ENCODE measurements at regions not wholly inside any gene's neighbourhood (a gene's known extent, or its start where the extent isn't known, plus 50 kb on each side); places are given as distances from the start of the nearest gene placed in this dataset.

- Histone ChIP-seq H3K4me1 (no peaks in the 10 kb centered on the region), H3K27ac (no peak overlapping the region), H3K9me3 (no peaks in the 10 kb centered on the region), H3K27me3 (no peaks in the 10 kb centered on the region), H3K36me3 (no peaks in the 10 kb centered on the region), H3K4me3 (no peak overlapping the region)
- ATAC-seq (ENCODE audit: low FRiP score in 2 of 2) (no peak), DNase-seq (no peak)
- TF ChIP-seq EP300 (IDR thresholded peaks at IDR 0.05), result no peak
- TF ChIP-seq POLR2A (IDR thresholded peaks at IDR 0.05), result no peak
- WGBS, 2 donors, result 61 to 73% methylated on average over 1 of the region's 1 CpG
Measured at GRCh38 chr4:32341342-32341741, 1621.2 kb downstream of the PCDH7 start.

DNA sequence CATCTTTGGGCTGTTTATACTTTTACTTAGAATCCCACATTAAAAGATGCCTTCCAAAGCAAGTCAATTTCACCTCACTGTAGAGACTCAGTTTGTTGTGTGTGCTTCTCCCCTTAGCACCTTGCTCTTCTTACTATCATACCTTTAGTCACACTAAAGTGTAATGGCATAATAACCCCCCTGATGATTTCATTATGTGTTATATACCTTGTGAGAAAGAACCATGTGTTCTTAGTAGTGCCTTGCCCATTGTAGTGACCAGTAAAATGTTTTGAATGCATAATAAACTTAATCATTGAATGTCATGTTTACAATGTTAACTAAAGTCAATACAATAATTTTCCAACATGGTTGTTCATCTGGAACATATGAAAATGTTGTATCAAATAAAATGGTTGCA lies 1621.9 kb downstream of the PCDH7 start:
- Histone ChIP-seq H3K27me3 (no peaks in the 10 kb centered on the region), H3K36me3 (no peaks in the 10 kb centered on the region), H3K27ac (no peak overlapping the region), H3K9me3 (no peaks in the 10 kb centered on the region), H3K4me3 (no peak overlapping the region), H3K4me1 (no peaks in the 10 kb centered on the region)
- no peak for DNase-seq
- no peak for ATAC-seq (ENCODE audit: low FRiP score in 2 of 2)
- TF ChIP-seq POLR2AphosphoS5 (IDR thresholded peaks at IDR 0.05) (no peak), POLR2A (IDR thresholded peaks at IDR 0.05) (no peak), EP300 (IDR thresholded peaks at IDR 0.05) (no peak)
- TF ChIP-seq, protein P1, sequence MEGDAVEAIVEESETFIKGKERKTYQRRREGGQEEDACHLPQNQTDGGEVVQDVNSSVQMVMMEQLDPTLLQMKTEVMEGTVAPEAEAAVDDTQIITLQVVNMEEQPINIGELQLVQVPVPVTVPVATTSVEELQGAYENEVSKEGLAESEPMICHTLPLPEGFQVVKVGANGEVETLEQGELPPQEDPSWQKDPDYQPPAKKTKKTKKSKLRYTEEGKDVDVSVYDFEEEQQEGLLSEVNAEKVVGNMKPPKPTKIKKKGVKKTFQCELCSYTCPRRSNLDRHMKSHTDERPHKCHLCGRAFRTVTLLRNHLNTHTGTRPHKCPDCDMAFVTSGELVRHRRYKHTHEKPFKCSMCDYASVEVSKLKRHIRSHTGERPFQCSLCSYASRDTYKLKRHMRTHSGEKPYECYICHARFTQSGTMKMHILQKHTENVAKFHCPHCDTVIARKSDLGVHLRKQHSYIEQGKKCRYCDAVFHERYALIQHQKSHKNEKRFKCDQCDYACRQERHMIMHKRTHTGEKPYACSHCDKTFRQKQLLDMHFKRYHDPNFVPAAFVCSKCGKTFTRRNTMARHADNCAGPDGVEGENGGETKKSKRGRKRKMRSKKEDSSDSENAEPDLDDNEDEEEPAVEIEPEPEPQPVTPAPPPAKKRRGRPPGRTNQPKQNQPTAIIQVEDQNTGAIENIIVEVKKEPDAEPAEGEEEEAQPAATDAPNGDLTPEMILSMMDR (IDR thresholded peaks at IDR 0.05), result no peak

GRCh38 chr4:32349026-32349425 lies 1628.9 kb downstream of the PCDH7 start:
- H3K27me3 ChIP-seq, result no peaks in the 10 kb centered on the region
- H3K27ac ChIP-seq, result no peak overlapping the region
- DNase-seq (no peak), ATAC-seq (ENCODE audit: low FRiP score in 2 of 2) (no peak)
- TF ChIP-seq, protein P1 (IDR thresholded peaks at IDR 0.05), result no peak
- TF ChIP-seq POLR2AphosphoS5 (IDR thresholded peaks at IDR 0.05), result no peak
- TF ChIP-seq EP300 (IDR thresholded peaks at IDR 0.05), result no peak
- TF ChIP-seq POLR2A (IDR thresholded peaks at IDR 0.05), result no peak
- WGBS, 2 donors, result 83 to 84% methylated on average over 4 of the region's 4 CpGs
- no peaks in the 10 kb centered on the region for H3K4me1 ChIP-seq
- H3K4me3 ChIP-seq, result no peak overlapping the region
- no peaks in the 10 kb centered on the region for H3K36me3 ChIP-seq
- H3K9me3 ChIP-seq, result no peaks in the 10 kb centered on the region

DNA sequence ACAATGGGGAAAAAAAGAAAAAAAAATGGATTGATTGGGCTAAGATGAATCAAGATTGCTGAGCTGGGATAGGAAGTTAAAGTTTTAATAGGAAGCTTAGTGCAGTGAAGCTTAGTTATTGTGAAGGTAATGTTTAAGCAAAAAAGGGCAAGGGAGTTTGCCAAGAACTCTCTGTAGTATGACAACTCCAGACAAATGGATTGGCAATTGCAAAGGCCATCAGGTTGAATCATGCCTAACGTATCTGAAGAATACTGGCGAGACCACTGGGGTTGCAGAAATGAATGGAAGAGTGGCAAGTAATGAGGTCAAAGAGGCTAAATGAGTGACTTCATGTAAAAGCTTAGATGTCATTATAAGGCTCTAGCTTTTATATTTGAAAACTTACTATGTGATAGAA lies 1654.0 kb downstream of the PCDH7 start:
- Histone ChIP-seq H3K4me3 (no peak overlapping the region), H3K4me1 (no peaks in the 10 kb centered on the region), H3K27ac (no peak overlapping the region), H3K36me3 (no peaks in the 10 kb centered on the region), H3K27me3 (no peaks in the 10 kb centered on the region), H3K9me3 (no peaks in the 10 kb centered on the region)
- TF ChIP-seq EP300 (IDR thresholded peaks at IDR 0.05), result no peak
- TF ChIP-seq POLR2AphosphoS5 (IDR thresholded peaks at IDR 0.05), result no peak
- TF ChIP-seq, protein P1 (IDR thresholded peaks at IDR 0.05), result no peak
- no peak for TF ChIP-seq POLR2A (IDR thresholded peaks at IDR 0.05)
- WGBS, 2 donors, result 85 to 88% methylated on average over 2 of the region's 2 CpGs
- ATAC-seq (ENCODE audit: low FRiP score in 2 of 2) (no peak), DNase-seq (no peak)

DNA sequence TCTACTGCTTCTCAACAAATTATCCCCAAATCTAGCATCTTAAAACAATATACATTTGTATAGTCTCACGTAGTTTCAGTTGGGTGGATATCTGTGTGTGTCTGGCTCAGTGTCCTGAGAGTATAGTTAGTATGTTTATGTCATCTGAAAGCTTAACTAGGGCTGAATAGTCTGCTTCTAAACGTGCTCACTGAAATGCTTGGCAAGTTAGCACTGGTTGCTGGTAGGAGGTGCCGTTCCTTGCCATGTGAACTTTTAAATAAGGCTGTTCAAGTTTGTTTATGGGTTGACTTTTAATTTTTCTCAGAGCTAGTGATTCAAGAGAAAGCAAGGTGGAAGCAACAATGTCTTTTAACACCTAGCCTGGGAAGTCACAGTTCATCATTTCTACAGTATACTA lies 1673.6 kb downstream of the PCDH7 start:
- no peak for ATAC-seq (ENCODE audit: low FRiP score in 2 of 2)
- Histone ChIP-seq H3K27me3 (no peaks in the 10 kb centered on the region), H3K9me3 (no peaks in the 10 kb centered on the region), H3K4me3 (no peak overlapping the region), H3K36me3 (no peaks in the 10 kb centered on the region), H3K4me1 (no peaks in the 10 kb centered on the region), H3K27ac (no peak overlapping the region)
- DNase-seq, result no peak
- 46 to 60% methylated on average over 3 of the region's 3 CpGs for WGBS, 2 donors
- TF ChIP-seq POLR2A (IDR thresholded peaks at IDR 0.05) (no peak), EP300 (IDR thresholded peaks at IDR 0.05) (no peak), POLR2AphosphoS5 (IDR thresholded peaks at IDR 0.05) (no peak)
- TF ChIP-seq, protein P1 (IDR thresholded peaks at IDR 0.05), result no peak
